ENCODE measurements at regions not wholly inside any gene's neighbourhood (a gene's known extent, or its start where the extent isn't known, plus 50 kb on each side); places are given as distances from the start of the nearest gene placed in this dataset.
"Not testable (repeated sequence)": the region's sequence is repeated elsewhere in the genome, so short reads cannot be mapped to it uniquely, and the experiment has no call there.

- DNase-seq, result no peak
Measured at GRCh38 chr4:92234393-92235176, 69.2 kb upstream of the GRID2 start.

- peak; percentile 11 for DNase-seq
Measured at GRCh38 chr4:92235731-92236130, 68.0 kb upstream of the GRID2 start.

- DNase-seq, result no peak
Measured at GRCh38 chr4:92236877-92237276, 66.9 kb upstream of the GRID2 start.

- no peak for DNase-seq
Measured at GRCh38 chr4:92237559-92237958, 66.2 kb upstream of the GRID2 start.

- no peak for DNase-seq
Measured at GRCh38 chr4:92241094-92241493, 62.7 kb upstream of the GRID2 start.

GRCh38 chr4:92246384-92246783, 57.4 kb upstream of the GRID2 start:
- no peak for DNase-seq

- no peak for DNase-seq
Measured at GRCh38 chr4:92249541-92249940, 54.2 kb upstream of the GRID2 start.

GRCh38 chr4:92251711-92252110, 52.1 kb upstream of the GRID2 start:
- no peak for DNase-seq

GRCh38 chr4:92252358-92252757, 51.4 kb upstream of the GRID2 start:
- not testable (repeated sequence) for DNase-seq

GRCh38 chr4:92252846-92253245, 50.9 kb upstream of the GRID2 start:
- DNase-seq, result no peak

GRCh38 chr4:92253550-92253949, 50.2 kb upstream of the GRID2 start:
- no peak for DNase-seq

Measured in renal pelvis (tissue), 1 donor.